HepG2 (cell line): ENCODE measurements at regions not wholly inside any gene's neighbourhood (a gene's known extent, or its start where the extent isn't known, plus 50 kb on each side); places are given as distances from the start of the nearest gene placed in this dataset.

Experiments
- ATAC-seq: fragments of 200-7000 bp; cut with Tn5 transposase; 3 replicates; pipeline ENCODE4 v1.9.1; 2020; ENCODE audit warnings: mild to moderate bottlenecking, moderate library complexity
- BruUV-seq: library from RNA; stranded (reverse); fragments of 400-500 nt; replicated peaks from 2 replicates; lab custom pipeline; 2021; lab: Mats Ljungman, UMichigan
- CTCF ChIA-PET: fragments of 300-600 bp; formaldehyde crosslinking; extraction: SDS; loops from one replicate; lab custom pipeline; 2021; ENCODE audit warnings: low total read pairs, inconsistent platforms, low intra/inter-chr PET ratio; lab: Yijun Ruan, JAX
- POLR2A ChIA-PET: fragments of 350-600 bp; sonication (Branson Sonifier 250); formaldehyde crosslinking; loops from one replicate; lab custom pipeline; 2020; ENCODE audit warnings: antibody characterized with exemption, inconsistent platforms; lab: Yijun Ruan, JAX
- DNase-seq: peaks from one replicate; pipeline ENCODE4 v3.0.0-alpha.2; 2015; ENCODE audit warnings: low spot score
- FAIRE-seq: peaks from 3 replicates; lab custom pipeline; 2011; peaks lifted over from hg19 to GRCh38; lab: Jason Lieb, UNC
- H2AFZ ChIP-seq: one replicate; pipeline ENCODE4 v1.6.1; 2011; ENCODE audit warnings: low read length, inconsistent platforms
- H3K27ac ChIP-seq: fragments of 300-600 bp; 3 replicates; pipeline ENCODE4 v1.8.0; 2011; ENCODE audit warnings: mixed run types, mild to moderate bottlenecking, mixed read lengths, low read length, inconsistent platforms; ENCODE audit not compliant: insufficient read depth; ENCODE audit errors: extremely low read length
- H3K27me3 ChIP-seq, 2 experiments: fragments of 200-600 bp in 1 of 2; 2 replicates in 1 of 2; 3 replicates in 1 of 2; pipeline versions ENCODE4 v1.6.0 to v1.8.0; 2011; ENCODE audit warnings: low read length in 2 of 2, mild to moderate bottlenecking in 2 of 2, moderate library complexity in 2 of 2, inconsistent platforms in 1 of 2; ENCODE audit not compliant: insufficient read depth in 2 of 2, control insufficient read depth in 1 of 2
- H3K36me3 ChIP-seq, 2 experiments: fragments of 200-600 bp in 1 of 2; replicated peaks in 1 of 2; 2 replicates in 1 of 2; 3 replicates in 1 of 2; pipeline versions ENCODE4 v1.5.1 to v1.8.0; 2011; ENCODE audit warnings: low read length in 2 of 2, inconsistent platforms in 1 of 2; ENCODE audit not compliant: insufficient read depth in 2 of 2, control insufficient read depth in 1 of 2
- H3K4me1 ChIP-seq: 2 replicates; pipeline ENCODE4 v1.5.1; 2012; ENCODE audit warnings: low read length, inconsistent platforms; ENCODE audit not compliant: insufficient read depth
- H3K4me2 ChIP-seq: 2 replicates; pipeline ENCODE4 v1.6.0; 2011; ENCODE audit warnings: low read depth, low read length, inconsistent platforms
- H3K4me3 ChIP-seq, 3 experiments: fragments of 200-600 bp in 1 of 3; sonication (generic), shearing (Covaris generic) in 1 of 3; replicated peaks in 1 of 3; 2 replicates each; pipeline ENCODE4 v1.5.1; 2011 to 2016; ENCODE audit warnings: low read length in 3 of 3, inconsistent platforms in 2 of 3, low read depth in 2 of 3, mild to moderate bottlenecking in 2 of 3, control low read depth in 1 of 3, mixed read lengths in 1 of 3; ENCODE audit not compliant: insufficient read depth in 1 of 3
- H3K79me2 ChIP-seq: one replicate; pipeline ENCODE4 v1.6.1; 2011; ENCODE audit warnings: low read length, inconsistent platforms; ENCODE audit not compliant: insufficient read depth
- H3K9ac ChIP-seq: 2 replicates; pipeline ENCODE4 v1.6.0; 2011; ENCODE audit warnings: mild to moderate bottlenecking, low read depth, low read length, inconsistent platforms; ENCODE audit not compliant: insufficient read depth
- H3K9me3 ChIP-seq: 2 replicates; pipeline ENCODE4 v1.5.1; 2012; ENCODE audit warnings: mild to moderate bottlenecking, low read length
- H4K20me1 ChIP-seq: 2 replicates; pipeline ENCODE4 v1.6.0; 2011; ENCODE audit warnings: inconsistent platforms, mild to moderate bottlenecking, low read length, moderate library complexity; ENCODE audit not compliant: insufficient read depth
- HDAC2 ChIP-seq: sonication (generic); formaldehyde crosslinking; IDR thresholded peaks from 2 replicates; pipeline ENCODE4 v1.4.0; 2020; ENCODE audit warnings: missing genetic modification reagents
- KDM5B ChIP-seq: sonication (generic); formaldehyde crosslinking; IDR thresholded peaks from 2 replicates; pipeline ENCODE4 v1.4.0; 2020; ENCODE audit warnings: missing genetic modification reagents, mild to moderate bottlenecking, borderline replicate concordance
- WGBS: methylation state at CpG from one replicate; pipeline ENCODE4 v1.1.6; 2017; ENCODE audit warnings: low lambda C conversion rate; 5-methylcytosine and 5-hydroxymethylcytosine counted together
- in situ Hi-C: cut with HindIII; loops from 2 replicates; pipeline ENCODE4 v1.10.0; 2017; ENCODE audit warnings: low pct_unique_long_range_greater_than_20kb; ENCODE audit not compliant: extremely low pct_ligation_motif_present
- intact Hi-C: fragments of 100-400 bp; cut with micrococcal nuclease; formaldehyde crosslinking; loops from one replicate; pipeline ENCODE4 v1.10.0; 2022; ENCODE audit not compliant: unreplicated experiment
- TF ChIP-seq, protein P1 (sequence below): sonication (generic); formaldehyde crosslinking; IDR thresholded peaks from 2 replicates; pipeline ENCODE4 v1.4.0; 2020; ENCODE audit warnings: mild to moderate bottlenecking, missing genetic modification reagents
- TF ChIP-seq, protein P2 (sequence below): IDR thresholded peaks from 2 replicates; pipeline ENCODE4 v1.6.1; 2018; ENCODE audit warnings: missing genetic modification reagents

DNA sequence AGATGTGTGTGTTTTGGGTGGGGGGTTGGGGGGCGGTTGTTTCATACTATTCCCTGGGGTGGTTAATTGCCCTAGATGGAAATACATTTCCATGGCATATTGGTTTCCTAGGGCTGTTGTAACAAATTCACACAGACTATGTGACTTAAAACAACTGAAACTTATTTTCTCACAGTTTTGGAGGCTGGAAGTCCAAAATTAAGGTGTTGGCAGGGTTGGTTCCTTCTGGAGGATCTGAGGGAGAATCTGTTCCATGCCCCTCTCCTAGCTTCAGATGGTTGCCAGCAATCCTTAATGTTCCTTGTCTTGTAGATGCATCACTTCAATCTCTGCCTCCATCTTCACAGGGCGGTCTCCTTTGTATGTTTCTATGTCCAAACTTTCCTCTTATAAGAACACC, 353.7 kb upstream of the ACTBL2 start:
- in situ Hi-C loops = no loop called here
- POLR2A ChIA-PET = no interaction called here

More for the DNA sequence above, 353.7 kb upstream of the ACTBL2 start:
- Histone ChIP-seq H3K36me3 (no peaks in the 10 kb centered on the region), H3K79me2 (no peaks in the 10 kb centered on the region), H3K9ac (no peak overlapping the region), H3K9me3 (peaks cover 9% of the 10 kb centered on the region; the same call in 1 of the 2 replicates), H3K4me2 (no peak overlapping the region), H3K4me1 (peaks cover 10% of the 10 kb centered on the region; the same call in 1 of the 2 replicates), H3K4me3 (no peak overlapping the region), H3K27ac (no peak overlapping the region), H2AFZ (no peak overlapping the region), H4K20me1 (no peaks in the 10 kb centered on the region), H3K27me3 (no peaks in the 10 kb centered on the region)
- BruUV-seq = no TSS peak
- ATAC-seq (no peak), FAIRE-seq (no peak), DNase-seq (no peak)
- intact Hi-C loops = no loop called here
- TF ChIP-seq, protein P1, sequence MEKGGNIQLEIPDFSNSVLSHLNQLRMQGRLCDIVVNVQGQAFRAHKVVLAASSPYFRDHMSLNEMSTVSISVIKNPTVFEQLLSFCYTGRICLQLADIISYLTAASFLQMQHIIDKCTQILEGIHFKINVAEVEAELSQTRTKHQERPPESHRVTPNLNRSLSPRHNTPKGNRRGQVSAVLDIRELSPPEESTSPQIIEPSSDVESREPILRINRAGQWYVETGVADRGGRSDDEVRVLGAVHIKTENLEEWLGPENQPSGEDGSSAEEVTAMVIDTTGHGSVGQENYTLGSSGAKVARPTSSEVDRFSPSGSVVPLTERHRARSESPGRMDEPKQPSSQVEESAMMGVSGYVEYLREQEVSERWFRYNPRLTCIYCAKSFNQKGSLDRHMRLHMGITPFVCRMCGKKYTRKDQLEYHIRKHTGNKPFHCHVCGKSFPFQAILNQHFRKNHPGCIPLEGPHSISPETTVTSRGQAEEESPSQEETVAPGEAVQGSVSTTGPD (CRISPR knock-in tag) = no peak
- TF ChIP-seq KDM5B (CRISPR knock-in tag) (no peak), HDAC2 (no peak)
- TF ChIP-seq, protein P2, sequence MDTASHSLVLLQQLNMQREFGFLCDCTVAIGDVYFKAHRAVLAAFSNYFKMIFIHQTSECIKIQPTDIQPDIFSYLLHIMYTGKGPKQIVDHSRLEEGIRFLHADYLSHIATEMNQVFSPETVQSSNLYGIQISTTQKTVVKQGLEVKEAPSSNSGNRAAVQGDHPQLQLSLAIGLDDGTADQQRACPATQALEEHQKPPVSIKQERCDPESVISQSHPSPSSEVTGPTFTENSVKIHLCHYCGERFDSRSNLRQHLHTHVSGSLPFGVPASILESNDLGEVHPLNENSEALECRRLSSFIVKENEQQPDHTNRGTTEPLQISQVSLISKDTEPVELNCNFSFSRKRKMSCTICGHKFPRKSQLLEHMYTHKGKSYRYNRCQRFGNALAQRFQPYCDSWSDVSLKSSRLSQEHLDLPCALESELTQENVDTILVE (CRISPR knock-in tag) = no peak
- CTCF ChIA-PET = no interaction called here
- 98% methylated on average over 2 of the region's 2 CpGs for WGBS
